ENCODE measurements at regions not wholly inside any gene's neighbourhood (a gene's known extent, or its start where the extent isn't known, plus 50 kb on each side); places are given as distances from the start of the nearest gene placed in this dataset.

DNA sequence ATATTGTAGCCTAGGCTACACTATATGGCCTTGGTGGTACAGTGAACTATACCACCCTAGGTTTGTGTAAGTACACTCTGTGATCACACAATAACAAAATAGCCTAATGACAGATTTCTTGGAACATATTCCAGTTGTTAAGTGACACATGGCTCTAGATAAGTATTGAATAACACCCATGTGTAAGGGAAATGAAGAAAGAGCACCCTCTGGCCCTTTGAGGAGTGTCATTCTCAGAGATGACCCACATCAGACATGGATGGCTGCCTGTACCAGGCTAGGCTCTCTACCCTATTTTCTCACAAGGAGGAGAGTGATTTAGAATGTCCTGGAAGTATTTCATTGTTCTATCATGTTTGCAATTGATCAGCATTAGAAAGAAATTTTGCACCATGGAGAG, 61.7 kb downstream of the HAND2 start:
- TF ChIP-seq BRCA1 (IDR thresholded peaks at IDR 0.05; ENCODE audit: low read depth, low read length) = no peak
- no peak for TF ChIP-seq RFX5 (IDR thresholded peaks at IDR 0.05; ENCODE audit: borderline replicate concordance, low read depth, low read length)
- no peak for TF ChIP-seq SIN3A (conservative IDR thresholded peaks at IDR 0.05 in 1 of 2, IDR thresholded peaks at IDR 0.05 in 1 of 2; ENCODE audit: low read depth in 1 of 2, low read length in 2 of 2)
- no peak for TF ChIP-seq POLR2AphosphoS5 (IDR thresholded peaks at IDR 0.05; ENCODE audit: low read depth, low read length)
- no peak for TF ChIP-seq POLR2A (IDR thresholded peaks at IDR 0.05; ENCODE audit: control extremely low read depth in 1 of 2, low read depth in 2 of 2, low read length in 2 of 2)
- TF ChIP-seq, protein P1, sequence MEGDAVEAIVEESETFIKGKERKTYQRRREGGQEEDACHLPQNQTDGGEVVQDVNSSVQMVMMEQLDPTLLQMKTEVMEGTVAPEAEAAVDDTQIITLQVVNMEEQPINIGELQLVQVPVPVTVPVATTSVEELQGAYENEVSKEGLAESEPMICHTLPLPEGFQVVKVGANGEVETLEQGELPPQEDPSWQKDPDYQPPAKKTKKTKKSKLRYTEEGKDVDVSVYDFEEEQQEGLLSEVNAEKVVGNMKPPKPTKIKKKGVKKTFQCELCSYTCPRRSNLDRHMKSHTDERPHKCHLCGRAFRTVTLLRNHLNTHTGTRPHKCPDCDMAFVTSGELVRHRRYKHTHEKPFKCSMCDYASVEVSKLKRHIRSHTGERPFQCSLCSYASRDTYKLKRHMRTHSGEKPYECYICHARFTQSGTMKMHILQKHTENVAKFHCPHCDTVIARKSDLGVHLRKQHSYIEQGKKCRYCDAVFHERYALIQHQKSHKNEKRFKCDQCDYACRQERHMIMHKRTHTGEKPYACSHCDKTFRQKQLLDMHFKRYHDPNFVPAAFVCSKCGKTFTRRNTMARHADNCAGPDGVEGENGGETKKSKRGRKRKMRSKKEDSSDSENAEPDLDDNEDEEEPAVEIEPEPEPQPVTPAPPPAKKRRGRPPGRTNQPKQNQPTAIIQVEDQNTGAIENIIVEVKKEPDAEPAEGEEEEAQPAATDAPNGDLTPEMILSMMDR (IDR thresholded peaks at IDR 0.05; ENCODE audit: control extremely low read depth in 1 of 3, insufficient read depth in 1 of 3, low read depth in 1 of 3, low read length in 3 of 3) = no peak
- TF ChIP-seq, protein P2, sequence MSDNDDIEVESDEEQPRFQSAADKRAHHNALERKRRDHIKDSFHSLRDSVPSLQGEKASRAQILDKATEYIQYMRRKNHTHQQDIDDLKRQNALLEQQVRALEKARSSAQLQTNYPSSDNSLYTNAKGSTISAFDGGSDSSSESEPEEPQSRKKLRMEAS (IDR thresholded peaks at IDR 0.05) = no peak
- TF ChIP-seq CBX8 (IDR thresholded peaks at IDR 0.05; ENCODE audit: borderline replicate concordance, low read depth, low read length) = no peak
- TF ChIP-seq SP1 (IDR thresholded peaks at IDR 0.05; ENCODE audit: low read depth, low read length) = no peak
- no peak for TF ChIP-seq RAD21 (IDR thresholded peaks at IDR 0.05 in 1 of 2, conservative IDR thresholded peaks at IDR 0.05 in 1 of 2; ENCODE audit: low read depth in 2 of 2, low read length in 2 of 2)
- TF ChIP-seq, protein P3, sequence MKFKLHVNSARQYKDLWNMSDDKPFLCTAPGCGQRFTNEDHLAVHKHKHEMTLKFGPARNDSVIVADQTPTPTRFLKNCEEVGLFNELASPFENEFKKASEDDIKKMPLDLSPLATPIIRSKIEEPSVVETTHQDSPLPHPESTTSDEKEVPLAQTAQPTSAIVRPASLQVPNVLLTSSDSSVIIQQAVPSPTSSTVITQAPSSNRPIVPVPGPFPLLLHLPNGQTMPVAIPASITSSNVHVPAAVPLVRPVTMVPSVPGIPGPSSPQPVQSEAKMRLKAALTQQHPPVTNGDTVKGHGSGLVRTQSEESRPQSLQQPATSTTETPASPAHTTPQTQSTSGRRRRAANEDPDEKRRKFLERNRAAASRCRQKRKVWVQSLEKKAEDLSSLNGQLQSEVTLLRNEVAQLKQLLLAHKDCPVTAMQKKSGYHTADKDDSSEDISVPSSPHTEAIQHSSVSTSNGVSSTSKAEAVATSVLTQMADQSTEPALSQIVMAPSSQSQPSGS (IDR thresholded peaks at IDR 0.05; ENCODE audit: low read length) = no peak
- no peak for TF ChIP-seq TAF1 (IDR thresholded peaks at IDR 0.05; ENCODE audit: low read depth, low read length)

Measured in H1 (cell line).